IMR-90 (cell line): ENCODE measurements at regions not wholly inside any gene's neighbourhood (a gene's known extent, or its start where the extent isn't known, plus 50 kb on each side); places are given as distances from the start of the nearest gene placed in this dataset.

Experiments
- ATAC-seq: fragments of 200-7000 bp; cut with Tn5 transposase; 2 replicates; pipeline ENCODE4 v1.9.1; 2020; ENCODE audit warnings: low read depth, mild to moderate bottlenecking, moderate library complexity
- BruUV-seq: library from RNA; stranded (reverse); fragments of 400-500 nt; replicated peaks from 2 replicates; lab custom pipeline; 2021; lab: Mats Ljungman, UMichigan
- CTCF ChIA-PET: fragments of 300-600 bp; formaldehyde crosslinking; extraction: SDS; loops from one replicate; lab custom pipeline; 2021; ENCODE audit warnings: antibody characterized with exemption; lab: Yijun Ruan, JAX
- POLR2A ChIA-PET: fragments of 300-600 bp; sonication (Branson Sonifier 250); formaldehyde crosslinking; loops from one replicate; lab custom pipeline; 2022; ENCODE audit warnings: antibody characterized with exemption; ENCODE audit not compliant: unreplicated experiment; lab: Charles Lee
- DNase-seq: peaks from one replicate; pipeline ENCODE4 v3.0.0; 2013
- H2AFZ ChIP-seq: replicated peaks from 2 replicates; pipeline ENCODE3; 2013; ENCODE audit warnings: low read length, mild to moderate bottlenecking; ENCODE audit not compliant: poor library complexity
- H2AK5ac ChIP-seq: 2 replicates; pipeline ENCODE4 v1.6.1; 2013; ENCODE audit warnings: low read depth, low read length, inconsistent platforms
- H2AK9ac ChIP-seq: replicated peaks from 2 replicates; pipeline ENCODE3; 2013; ENCODE audit warnings: mild to moderate bottlenecking, low read depth, low read length, moderate library complexity; ENCODE audit not compliant: poor library complexity
- H2BK120ac ChIP-seq: 2 replicates; pipeline ENCODE4 v1.6.1; 2013; ENCODE audit warnings: low read depth, low read length, inconsistent platforms
- H2BK15ac ChIP-seq: 3 replicates; pipeline ENCODE4 v1.6.1; 2013; ENCODE audit warnings: low read depth, low read length, inconsistent platforms
- H2BK20ac ChIP-seq: 2 replicates; pipeline ENCODE4 v1.6.1; 2013; ENCODE audit warnings: low read depth, mild to moderate bottlenecking, inconsistent platforms, low read length, moderate library complexity
- H2BK5ac ChIP-seq: 2 replicates; pipeline ENCODE4 v1.6.1; 2013; ENCODE audit warnings: mild to moderate bottlenecking, low read depth, low read length, inconsistent platforms; ENCODE audit not compliant: poor library complexity, severe bottlenecking
- H3K14ac ChIP-seq: replicated peaks from 2 replicates; pipeline ENCODE4 v1.6.1; 2013; ENCODE audit warnings: low read depth, low read length, inconsistent platforms
- H3K18ac ChIP-seq: 2 replicates; pipeline ENCODE4 v1.6.1; 2013; ENCODE audit warnings: low read depth, low read length, control low read depth
- H3K23ac ChIP-seq: 2 replicates; pipeline ENCODE4 v1.6.1; 2013; ENCODE audit warnings: low read depth, low read length, inconsistent platforms
- H3K27ac ChIP-seq: 2 replicates; pipeline ENCODE4 v1.5.1; 2013; ENCODE audit warnings: mild to moderate bottlenecking, control low read depth, low read length; ENCODE audit not compliant: insufficient read depth
- H3K27me3 ChIP-seq: 2 replicates; pipeline ENCODE4 v1.6.1; 2013; ENCODE audit warnings: low read length; ENCODE audit not compliant: control insufficient read depth, insufficient read depth
- H3K36me3 ChIP-seq: 2 replicates; pipeline ENCODE4 v1.6.1; 2013; ENCODE audit warnings: low read length, mixed read lengths; ENCODE audit not compliant: control insufficient read depth, insufficient read depth
- H3K4ac ChIP-seq: 2 replicates; pipeline ENCODE4 v1.6.1; 2013; ENCODE audit warnings: low read depth, low read length, inconsistent platforms
- H3K4me1 ChIP-seq: 2 replicates; pipeline ENCODE4 v1.6.1; 2013; ENCODE audit warnings: low read length, mixed read lengths; ENCODE audit not compliant: control insufficient read depth, insufficient read depth
- H3K4me2 ChIP-seq: 2 replicates; pipeline ENCODE4 v1.6.1; 2013; ENCODE audit warnings: low read depth, mild to moderate bottlenecking, control low read depth, low read length, moderate library complexity
- H3K4me3 ChIP-seq: 2 replicates; pipeline ENCODE4 v1.5.1; 2013; ENCODE audit warnings: low read depth, mild to moderate bottlenecking, control low read depth, low read length, moderate library complexity; ENCODE audit not compliant: insufficient read depth
- H3K56ac ChIP-seq: 2 replicates; pipeline ENCODE4 v1.6.1; 2013; ENCODE audit warnings: low read length, inconsistent platforms; ENCODE audit not compliant: insufficient read depth; ENCODE audit errors: extremely low read depth
- H3K79me1 ChIP-seq, 2 experiments: 2 replicates each; pipeline ENCODE4 v1.6.1; 2013; ENCODE audit warnings: low read length in 2 of 2, inconsistent platforms in 1 of 2, low read depth in 1 of 2
- H3K9ac ChIP-seq: 2 replicates; pipeline ENCODE4 v1.6.1; 2013; ENCODE audit warnings: low read depth, low read length, control low read depth
- H3K9me1 ChIP-seq: 2 replicates; pipeline ENCODE4 v1.6.1; 2013; ENCODE audit warnings: low read length, inconsistent platforms; ENCODE audit not compliant: insufficient read depth
- H3K9me3 ChIP-seq: 2 replicates; pipeline ENCODE4 v1.6.1; 2013; ENCODE audit warnings: low read length; ENCODE audit not compliant: control insufficient read depth, insufficient read depth
- H4K20me1 ChIP-seq: 2 replicates; pipeline ENCODE4 v1.6.1; 2013; ENCODE audit warnings: low read length, inconsistent platforms; ENCODE audit not compliant: insufficient read depth
- H4K5ac ChIP-seq: 2 replicates; pipeline ENCODE4 v1.6.1; 2013; ENCODE audit warnings: mild to moderate bottlenecking, low read depth, low read length, control low read depth
- H4K8ac ChIP-seq, 2 experiments: 2 replicates each; pipeline ENCODE4 v1.6.1; 2013; ENCODE audit warnings: low read depth in 2 of 2, low read length in 2 of 2, control low read depth in 1 of 2, inconsistent platforms in 1 of 2
- H4K91ac ChIP-seq: 2 replicates; pipeline ENCODE4 v1.6.1; 2013; ENCODE audit warnings: low read depth, low read length, inconsistent platforms; ENCODE audit not compliant: insufficient read depth
- MXI1 ChIP-seq: IDR thresholded peaks from 2 replicates; pipeline ENCODE4 v1.6.1; 2012; ENCODE audit warnings: low read depth, mild to moderate bottlenecking, low read length, moderate library complexity, borderline replicate concordance
- NFE2L2 ChIP-seq: fragments of 150-350 bp; IDR thresholded peaks from 2 replicates; pipeline ENCODE4 v1.6.1; 2016; ENCODE audit warnings: low read depth, mild to moderate bottlenecking, low read length
- RFX5 ChIP-seq: IDR thresholded peaks from 2 replicates; pipeline ENCODE4 v1.8.0; 2012; ENCODE audit warnings: low read depth, mild to moderate bottlenecking, low read length, moderate library complexity
- USF2 ChIP-seq: fragments of 150-350 bp; IDR thresholded peaks from 2 replicates; pipeline ENCODE4 v1.6.1; 2017; ENCODE audit warnings: mild to moderate bottlenecking, antibody characterized with exemption, low read length, low read depth
- WGBS, 2 experiments: methylation state at CpG; one replicate each; pipeline versions ENCODE4 v1.1.5 to v1.1.7; 2013; ENCODE audit warnings: missing lambda C conversion rate in 2 of 2; ENCODE audit not compliant: insufficient read length in 1 of 2; ENCODE audit errors: extremely low coverage in 2 of 2; 5-methylcytosine and 5-hydroxymethylcytosine counted together
- dilution Hi-C: fragments of 300-500 bp; cut with HindIII; formaldehyde crosslinking; loops from one replicate; pipeline ENCODE4 v1.14.3; 2018; ENCODE audit warnings: low sequenced_read_pairs; ENCODE audit not compliant: unreplicated experiment
- in situ Hi-C: fragments of 300-500 bp; cut with MboI; formaldehyde crosslinking; loops from 3 replicates; pipeline ENCODE4 v1.14.3; 2019; ENCODE audit warnings: low sequenced_read_pairs, inconsistent platforms, mixed read lengths
- intact Hi-C: fragments of 100-400 bp; cut with micrococcal nuclease; formaldehyde crosslinking; loops from 2 replicates; pipeline ENCODE4 v1.10.0; 2022

- Histone ChIP-seq H3K9ac (no peak overlapping the region), H4K5ac (no peak overlapping the region), H3K4me1 (no peaks in the 10 kb centered on the region), H4K20me1 (no peaks in the 10 kb centered on the region), H3K36me3 (no peaks in the 10 kb centered on the region), H3K27ac (no peak overlapping the region), H2AFZ (no peak overlapping the region), H2BK120ac (no peak overlapping the region), H3K4me2 (no peak overlapping the region), H3K56ac (no peak overlapping the region), H3K4ac (no peak overlapping the region), H2BK15ac (no peak overlapping the region), H3K18ac (no peak overlapping the region), H3K79me1 (no peaks in the 10 kb centered on the region), H2BK20ac (no peak overlapping the region), H3K9me3 (peaks cover 6% of the 10 kb centered on the region; the same call in 1 of the 2 replicates), H3K14ac (no peak overlapping the region), H3K23ac (no peak overlapping the region), H4K91ac (no peak overlapping the region), H3K9me1 (no peaks in the 10 kb centered on the region), H3K4me3 (no peak overlapping the region), H4K8ac (no peak overlapping the region), H2AK5ac (no peak overlapping the region), H3K27me3 (no peaks in the 10 kb centered on the region), H2BK5ac (no peak overlapping the region), H2AK9ac (no peak overlapping the region)
- in situ Hi-C loops (no loop called here), intact Hi-C loops (no loop called here), dilution Hi-C loops (no loop called here)
- WGBS, 2 experiments, result 0% methylated on average over 2 of the region's 15 CpGs; no CpG with 5 or more reads in 1 of the 2 experiments
- no TSS peak for BruUV-seq
- no peak for DNase-seq
- ChIA-PET POLR2A (no interaction called here), CTCF (no interaction called here)
- ATAC-seq, result no peak
- TF ChIP-seq NFE2L2 (no peak), RFX5 (no peak), MXI1 (no peak), USF2 (no peak)
Measured at GRCh38 chr16:17972460-17972943, 364.0 kb downstream of the NPIPA8 start.
